ENCODE measurements at regions not wholly inside any gene's neighbourhood (a gene's known extent, or its start where the extent isn't known, plus 50 kb on each side); places are given as distances from the start of the nearest gene placed in this dataset.

- Histone ChIP-seq H3K9me3 (no peaks in the 10 kb centered on the region), H3K4me3 (replicated peaks in 1 of 3) (no peak overlapping the region), H3K27me3 (no peaks in the 10 kb centered on the region), H3K36me3 (no peaks in the 10 kb centered on the region), H3K4me1 (no peaks in the 10 kb centered on the region), H3K27ac (no peak overlapping the region)
- intact Hi-C loops (cut with DNase I), result no loop called here
- no peak for TF ChIP-seq POLR2A (IDR thresholded peaks at IDR 0.05)
- TF ChIP-seq, protein P1, sequence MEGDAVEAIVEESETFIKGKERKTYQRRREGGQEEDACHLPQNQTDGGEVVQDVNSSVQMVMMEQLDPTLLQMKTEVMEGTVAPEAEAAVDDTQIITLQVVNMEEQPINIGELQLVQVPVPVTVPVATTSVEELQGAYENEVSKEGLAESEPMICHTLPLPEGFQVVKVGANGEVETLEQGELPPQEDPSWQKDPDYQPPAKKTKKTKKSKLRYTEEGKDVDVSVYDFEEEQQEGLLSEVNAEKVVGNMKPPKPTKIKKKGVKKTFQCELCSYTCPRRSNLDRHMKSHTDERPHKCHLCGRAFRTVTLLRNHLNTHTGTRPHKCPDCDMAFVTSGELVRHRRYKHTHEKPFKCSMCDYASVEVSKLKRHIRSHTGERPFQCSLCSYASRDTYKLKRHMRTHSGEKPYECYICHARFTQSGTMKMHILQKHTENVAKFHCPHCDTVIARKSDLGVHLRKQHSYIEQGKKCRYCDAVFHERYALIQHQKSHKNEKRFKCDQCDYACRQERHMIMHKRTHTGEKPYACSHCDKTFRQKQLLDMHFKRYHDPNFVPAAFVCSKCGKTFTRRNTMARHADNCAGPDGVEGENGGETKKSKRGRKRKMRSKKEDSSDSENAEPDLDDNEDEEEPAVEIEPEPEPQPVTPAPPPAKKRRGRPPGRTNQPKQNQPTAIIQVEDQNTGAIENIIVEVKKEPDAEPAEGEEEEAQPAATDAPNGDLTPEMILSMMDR (IDR thresholded peaks at IDR 0.05), result no peak
- no peak for DNase-seq
- 93 to 95% methylated on average over 1 of the region's 1 CpG for WGBS, 2 donors
These were observed 296.6 kb downstream of the ZNF621 start for GRCh38 chr3:40821315-40821714.

GRCh38 chr3:40827226-40827625, 302.5 kb downstream of the ZNF621 start:
- TF ChIP-seq POLR2A (IDR thresholded peaks at IDR 0.05), result no peak
- TF ChIP-seq, protein P1 (IDR thresholded peaks at IDR 0.05), result no peak
- no peak overlapping the region for H3K27ac ChIP-seq
- H3K36me3 ChIP-seq, result no peaks in the 10 kb centered on the region
- H3K9me3 ChIP-seq, result no peaks in the 10 kb centered on the region
- no peak for DNase-seq
- H3K27me3 ChIP-seq, result no peaks in the 10 kb centered on the region
- 77 to 85% methylated on average over 3 of the region's 3 CpGs for WGBS, 2 donors
- H3K4me3 ChIP-seq (replicated peaks in 1 of 3), result no peak overlapping the region
- intact Hi-C loops (cut with DNase I), result no loop called here
- H3K4me1 ChIP-seq, result peaks cover 0 to 19% of the 10 kb centered on the region in 2 donors

GRCh38 chr3:40827942-40828688, 303.4 kb downstream of the ZNF621 start:
- Histone ChIP-seq H3K9me3 (no peaks in the 10 kb centered on the region), H3K36me3 (no peaks in the 10 kb centered on the region), H3K4me1 (peaks cover 0 to 19% of the 10 kb centered on the region in 2 donors), H3K27me3 (no peaks in the 10 kb centered on the region), H3K27ac (peak overlapping the region in 1 of 3 donors; percentile 28), H3K4me3 (replicated peaks in 1 of 3) (no peak overlapping the region)
- intact Hi-C loops (cut with DNase I), result no loop called here
- TF ChIP-seq, protein P1 (IDR thresholded peaks at IDR 0.05), result no peak
- TF ChIP-seq POLR2A (IDR thresholded peaks at IDR 0.05), result no peak
- peak; percentile 81 to 82 for DNase-seq
- WGBS, 2 donors, result 49 to 58% methylated on average over 8 of the region's 8 CpGs

- intact Hi-C loops (cut with DNase I), result no loop called here
- DNase-seq, result peak in 1 of 2 donors; percentile 9
- Histone ChIP-seq H3K36me3 (no peaks in the 10 kb centered on the region), H3K4me1 (peaks cover 0 to 19% of the 10 kb centered on the region in 2 donors), H3K27ac (peak overlapping the region in 1 of 3 donors; percentile 28), H3K27me3 (no peaks in the 10 kb centered on the region), H3K4me3 (replicated peaks in 1 of 3) (no peak overlapping the region), H3K9me3 (no peaks in the 10 kb centered on the region)
- TF ChIP-seq, protein P1 (IDR thresholded peaks at IDR 0.05), result no peak
- TF ChIP-seq POLR2A (IDR thresholded peaks at IDR 0.05), result no peak
- 72 to 78% methylated on average over 3 of the region's 3 CpGs for WGBS, 2 donors
These were observed 304.1 kb downstream of the ZNF621 start for GRCh38 chr3:40828741-40829415.

GRCh38 chr3:40829876-40830275, 305.1 kb downstream of the ZNF621 start:
- no peaks in the 10 kb centered on the region for H3K27me3 ChIP-seq
- H3K36me3 ChIP-seq, result no peaks in the 10 kb centered on the region
- TF ChIP-seq, protein P1 (IDR thresholded peaks at IDR 0.05), result no peak
- TF ChIP-seq POLR2A (IDR thresholded peaks at IDR 0.05), result no peak
- intact Hi-C loops (cut with DNase I), result no loop called here
- no peak overlapping the region for H3K4me3 ChIP-seq (replicated peaks in 1 of 3)
- H3K4me1 ChIP-seq, result peaks cover 0 to 19% of the 10 kb centered on the region in 2 donors
- DNase-seq, result no peak
- H3K27ac ChIP-seq, result no peak overlapping the region
- H3K9me3 ChIP-seq, result no peaks in the 10 kb centered on the region
- WGBS, 2 donors, result 88 to 91% methylated on average over 2 of the region's 2 CpGs

Data from thyroid gland (tissue), 4 donors.